ENCODE measurements at regions not wholly inside any gene's neighbourhood (a gene's known extent, or its start where the extent isn't known, plus 50 kb on each side); places are given as distances from the start of the nearest gene placed in this dataset.

- H3K27me3 Mint-ChIP-seq (ENCODE audit: insufficient read depth) = peaks cover 3% of the 10 kb centered on the region
- H3K9me3 Mint-ChIP-seq = no peaks in the 10 kb centered on the region
- 90 to 93% methylated on average over 6 to 10 of the region's 10 CpGs for WGBS, 2 experiments (ENCODE audit: insufficient coverage in 1 of 2, insufficient read length in 1 of 2)
- no peak overlapping the region for H3K27ac ChIP-seq (ENCODE audit: low read depth, low read length)
- no peak for DNase-seq
- no peak overlapping the region for H3K4me3 ChIP-seq (ENCODE audit: low read length)
- H3K36me3 Mint-ChIP-seq (ENCODE audit: low read depth) = no peaks in the 10 kb centered on the region
- no peaks in the 10 kb centered on the region for H3K9me3 ChIP-seq (ENCODE audit: control insufficient read depth, low read length)
- no peaks in the 10 kb centered on the region for H3K36me3 ChIP-seq (ENCODE audit: control insufficient read depth, insufficient read depth, low read length)
- H3K9ac ChIP-seq (ENCODE audit: extremely low read depth, low read length, poor library complexity, severe bottlenecking) = no peak overlapping the region
- no peak overlapping the region for H3K27ac Mint-ChIP-seq
- peaks cover 34% of the 10 kb centered on the region for H3K4me1 ChIP-seq (ENCODE audit: control insufficient read depth, insufficient read depth, low read length)
- H3K4me1 Mint-ChIP-seq = peaks cover 32% of the 10 kb centered on the region
- no peak for TF ChIP-seq CTCF (conservative IDR thresholded peaks at IDR 0.05)
- no peaks in the 10 kb centered on the region for H3K27me3 ChIP-seq (ENCODE audit: control insufficient read depth, insufficient read depth, low read length, poor library complexity, severe bottlenecking)
- H3K4me3 Mint-ChIP-seq = no peak overlapping the region
These were observed 198.6 kb upstream of the IL12A start for GRCh38 chr3:159789742-159790635.

- H3K36me3 ChIP-seq (ENCODE audit: control insufficient read depth, insufficient read depth, low read length) = no peaks in the 10 kb centered on the region
- TF ChIP-seq CTCF (conservative IDR thresholded peaks at IDR 0.05) = no peak
- Mint-ChIP-seq H3K27me3 (ENCODE audit: insufficient read depth) (peaks cover 3% of the 10 kb centered on the region), H3K4me1 (peaks cover 32% of the 10 kb centered on the region), H3K36me3 (ENCODE audit: low read depth) (no peaks in the 10 kb centered on the region), H3K9me3 (no peaks in the 10 kb centered on the region), H3K4me3 (no peak overlapping the region), H3K27ac (no peak overlapping the region)
- no peak overlapping the region for H3K9ac ChIP-seq (ENCODE audit: extremely low read depth, low read length, poor library complexity, severe bottlenecking)
- 66 to 100% methylated on average over 1 to 4 of the region's 4 CpGs for WGBS, 2 experiments (ENCODE audit: insufficient coverage in 1 of 2, insufficient read length in 1 of 2)
- no peaks in the 10 kb centered on the region for H3K9me3 ChIP-seq (ENCODE audit: control insufficient read depth, low read length)
- H3K4me1 ChIP-seq (ENCODE audit: control insufficient read depth, insufficient read depth, low read length) = peaks cover 34% of the 10 kb centered on the region
- no peak overlapping the region for H3K4me3 ChIP-seq (ENCODE audit: low read length)
- peak; percentile 63 for DNase-seq
- no peak overlapping the region for H3K27ac ChIP-seq (ENCODE audit: low read depth, low read length)
- no peaks in the 10 kb centered on the region for H3K27me3 ChIP-seq (ENCODE audit: control insufficient read depth, insufficient read depth, low read length, poor library complexity, severe bottlenecking)
These were observed 197.3 kb upstream of the IL12A start for GRCh38 chr3:159791336-159791735.

DNA sequence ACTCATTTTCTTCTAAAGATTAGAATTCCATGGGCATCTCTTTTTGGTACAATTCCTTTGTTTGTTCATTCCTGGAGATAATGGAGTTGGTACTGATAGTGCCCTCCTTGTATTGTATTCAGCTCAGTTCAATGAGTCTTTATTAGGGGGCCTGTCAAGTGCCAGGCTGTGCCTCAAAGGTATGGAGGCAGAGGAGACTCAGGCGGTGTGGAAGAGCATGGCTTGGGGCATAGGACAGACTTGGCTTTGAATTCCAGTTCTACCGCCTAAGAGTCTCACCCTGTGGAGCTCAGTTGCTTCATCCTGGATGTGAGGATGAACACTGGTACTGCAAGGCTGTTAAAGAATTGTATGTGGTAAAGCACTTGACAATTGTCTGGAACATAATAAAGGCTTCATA is 196.6 kb upstream of the IL12A start:
- Mint-ChIP-seq H3K36me3 (ENCODE audit: low read depth) (no peaks in the 10 kb centered on the region), H3K27me3 (ENCODE audit: insufficient read depth) (peaks cover 3% of the 10 kb centered on the region), H3K27ac (no peak overlapping the region), H3K4me3 (no peak overlapping the region), H3K9me3 (no peaks in the 10 kb centered on the region), H3K4me1 (peaks cover 25% of the 10 kb centered on the region)
- no peaks in the 10 kb centered on the region for H3K27me3 ChIP-seq (ENCODE audit: control insufficient read depth, insufficient read depth, low read length, poor library complexity, severe bottlenecking)
- H3K9me3 ChIP-seq (ENCODE audit: control insufficient read depth, low read length) = no peaks in the 10 kb centered on the region
- no peak overlapping the region for H3K27ac ChIP-seq (ENCODE audit: low read depth, low read length)
- H3K9ac ChIP-seq (ENCODE audit: extremely low read depth, low read length, poor library complexity, severe bottlenecking) = no peak overlapping the region
- no peaks in the 10 kb centered on the region for H3K36me3 ChIP-seq (ENCODE audit: control insufficient read depth, insufficient read depth, low read length)
- no peak for TF ChIP-seq CTCF (conservative IDR thresholded peaks at IDR 0.05)
- peaks cover 29% of the 10 kb centered on the region for H3K4me1 ChIP-seq (ENCODE audit: control insufficient read depth, insufficient read depth, low read length)
- no peak overlapping the region for H3K4me3 ChIP-seq (ENCODE audit: low read length)
- 89 to 94% methylated on average over 2 of the region's 2 CpGs for WGBS, 2 experiments (ENCODE audit: insufficient coverage in 1 of 2, insufficient read length in 1 of 2)
- no peak for DNase-seq

All from endodermal cell (in vitro differentiated cells).